ENCODE measurements at regions not wholly inside any gene's neighbourhood (a gene's known extent, or its start where the extent isn't known, plus 50 kb on each side); places are given as distances from the start of the nearest gene placed in this dataset.

- TF ChIP-seq EZH2 (IDR thresholded peaks at IDR 0.05; ENCODE audit: borderline replicate concordance, low read depth, low read length, severe bottlenecking): no peak
- TF ChIP-seq, protein P1, sequence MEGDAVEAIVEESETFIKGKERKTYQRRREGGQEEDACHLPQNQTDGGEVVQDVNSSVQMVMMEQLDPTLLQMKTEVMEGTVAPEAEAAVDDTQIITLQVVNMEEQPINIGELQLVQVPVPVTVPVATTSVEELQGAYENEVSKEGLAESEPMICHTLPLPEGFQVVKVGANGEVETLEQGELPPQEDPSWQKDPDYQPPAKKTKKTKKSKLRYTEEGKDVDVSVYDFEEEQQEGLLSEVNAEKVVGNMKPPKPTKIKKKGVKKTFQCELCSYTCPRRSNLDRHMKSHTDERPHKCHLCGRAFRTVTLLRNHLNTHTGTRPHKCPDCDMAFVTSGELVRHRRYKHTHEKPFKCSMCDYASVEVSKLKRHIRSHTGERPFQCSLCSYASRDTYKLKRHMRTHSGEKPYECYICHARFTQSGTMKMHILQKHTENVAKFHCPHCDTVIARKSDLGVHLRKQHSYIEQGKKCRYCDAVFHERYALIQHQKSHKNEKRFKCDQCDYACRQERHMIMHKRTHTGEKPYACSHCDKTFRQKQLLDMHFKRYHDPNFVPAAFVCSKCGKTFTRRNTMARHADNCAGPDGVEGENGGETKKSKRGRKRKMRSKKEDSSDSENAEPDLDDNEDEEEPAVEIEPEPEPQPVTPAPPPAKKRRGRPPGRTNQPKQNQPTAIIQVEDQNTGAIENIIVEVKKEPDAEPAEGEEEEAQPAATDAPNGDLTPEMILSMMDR (IDR thresholded peaks at IDR 0.05; ENCODE audit: borderline replicate concordance, extremely low read depth, low read length, poor library complexity, severe bottlenecking): no peak
Observed at GRCh38 chr5:42043400-42043799, 118.3 kb downstream of the FBXO4 start.
